HUDEP-2 (cell line): ENCODE measurements at regions not wholly inside any gene's neighbourhood (a gene's known extent, or its start where the extent isn't known, plus 50 kb on each side); places are given as distances from the start of the nearest gene placed in this dataset.

Experiments used
- DNase-seq, 76 experiments: peaks; one replicate each; lab custom pipeline; 2025; ENCODE audit not compliant: unreplicated experiment in 76 of 76; lab: John Stamatoyannopoulos, UW

DNA sequence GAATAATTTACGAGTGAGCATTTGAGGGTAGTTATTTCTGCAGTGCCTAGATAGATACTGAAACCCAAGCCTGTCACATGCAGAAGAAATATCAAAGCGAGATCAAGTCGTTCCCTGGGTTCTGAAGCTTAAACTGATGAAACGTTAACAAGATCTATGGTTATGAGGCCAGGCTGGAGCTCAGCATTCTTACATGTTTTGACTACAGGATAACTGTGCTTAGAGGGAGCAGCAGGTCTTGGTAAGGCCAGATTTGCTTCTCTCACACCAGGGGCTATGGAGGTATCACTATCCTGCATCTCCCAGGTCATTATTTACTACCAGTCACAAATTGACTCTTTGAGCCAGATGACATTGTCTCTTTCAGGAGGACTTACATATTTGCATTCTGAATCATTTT, 1401.4 kb upstream of the PRMT6 start:
- DNase-seq: no peak

DNA sequence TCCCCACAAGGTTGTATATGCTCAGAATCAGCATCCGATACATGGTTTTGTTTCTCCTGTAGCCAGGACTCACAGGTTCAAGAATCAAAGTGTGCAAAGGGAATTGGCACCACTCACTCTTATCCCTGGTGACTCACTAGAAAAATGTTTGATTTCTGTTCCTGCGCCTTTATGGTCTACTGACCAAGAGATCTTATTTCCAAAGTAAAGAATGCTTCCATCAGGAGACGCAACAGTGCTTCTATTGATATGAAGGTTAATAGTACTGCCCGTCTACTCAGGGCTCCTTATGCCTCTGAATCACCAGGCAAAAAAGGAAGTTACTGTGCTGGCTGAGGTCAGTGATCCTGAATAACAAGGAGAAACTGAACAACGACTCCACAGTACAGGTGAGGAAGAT, 1392.0 kb upstream of the PRMT6 start:
- no peak for DNase-seq

DNA sequence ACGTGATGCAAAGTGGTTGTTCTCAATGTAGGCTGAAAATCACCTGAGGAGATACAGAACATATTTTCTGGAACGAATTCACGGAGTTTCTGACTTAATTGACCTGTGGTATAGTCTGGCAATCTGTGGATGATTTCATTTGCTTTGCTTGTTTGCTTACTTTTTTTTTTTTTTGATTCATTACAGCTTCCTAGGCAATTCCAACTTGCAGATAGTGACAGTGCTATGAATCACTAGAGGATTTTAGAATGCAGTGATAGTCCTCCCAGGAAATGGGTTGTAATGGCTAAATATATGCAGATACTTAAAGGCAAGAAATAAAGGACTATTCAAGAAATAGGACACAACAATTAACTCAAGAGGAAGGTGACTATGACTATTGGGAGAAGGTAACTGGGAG, 1378.1 kb upstream of the PRMT6 start:
- DNase-seq: no peak

DNA sequence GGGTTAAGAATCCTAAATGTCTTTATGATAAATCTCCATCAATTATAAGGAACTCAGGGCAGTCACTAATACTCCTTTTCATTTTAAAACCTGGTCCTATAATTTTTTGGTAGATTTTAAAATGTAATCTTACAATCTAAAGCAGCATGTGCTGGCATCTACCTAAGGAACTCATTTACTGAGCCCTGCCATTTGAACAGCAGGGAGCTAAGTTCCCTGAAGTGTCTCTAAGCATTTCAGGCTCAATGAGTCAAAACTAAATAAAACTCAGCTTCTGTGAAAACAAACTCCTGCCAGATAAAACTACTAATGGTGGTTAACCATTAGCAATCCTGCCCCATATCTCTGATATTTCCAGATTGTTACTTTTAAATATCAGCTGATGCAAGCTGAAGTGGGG, 1371.8 kb upstream of the PRMT6 start:
- no peak for DNase-seq

DNA sequence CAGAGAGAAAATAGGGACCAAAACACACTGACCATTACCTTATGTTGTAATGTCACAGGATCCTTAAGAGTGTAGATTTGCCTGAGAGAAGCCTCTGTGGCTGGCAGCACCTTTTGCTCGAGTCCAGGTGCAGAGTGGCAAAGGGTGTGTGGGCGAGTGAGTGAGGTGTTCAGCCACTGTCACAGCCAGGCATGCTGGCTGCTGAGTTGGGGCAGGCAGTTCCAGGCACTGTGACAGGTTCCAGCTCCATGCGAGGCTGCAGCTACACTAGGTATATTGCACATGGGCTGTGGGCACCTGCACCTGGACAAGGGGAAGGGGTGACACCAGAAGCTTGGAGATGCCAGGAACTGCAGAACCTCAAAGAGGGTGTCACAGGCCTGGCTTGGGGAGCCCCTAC, 1370.4 kb upstream of the PRMT6 start:
- DNase-seq: no peak

DNA sequence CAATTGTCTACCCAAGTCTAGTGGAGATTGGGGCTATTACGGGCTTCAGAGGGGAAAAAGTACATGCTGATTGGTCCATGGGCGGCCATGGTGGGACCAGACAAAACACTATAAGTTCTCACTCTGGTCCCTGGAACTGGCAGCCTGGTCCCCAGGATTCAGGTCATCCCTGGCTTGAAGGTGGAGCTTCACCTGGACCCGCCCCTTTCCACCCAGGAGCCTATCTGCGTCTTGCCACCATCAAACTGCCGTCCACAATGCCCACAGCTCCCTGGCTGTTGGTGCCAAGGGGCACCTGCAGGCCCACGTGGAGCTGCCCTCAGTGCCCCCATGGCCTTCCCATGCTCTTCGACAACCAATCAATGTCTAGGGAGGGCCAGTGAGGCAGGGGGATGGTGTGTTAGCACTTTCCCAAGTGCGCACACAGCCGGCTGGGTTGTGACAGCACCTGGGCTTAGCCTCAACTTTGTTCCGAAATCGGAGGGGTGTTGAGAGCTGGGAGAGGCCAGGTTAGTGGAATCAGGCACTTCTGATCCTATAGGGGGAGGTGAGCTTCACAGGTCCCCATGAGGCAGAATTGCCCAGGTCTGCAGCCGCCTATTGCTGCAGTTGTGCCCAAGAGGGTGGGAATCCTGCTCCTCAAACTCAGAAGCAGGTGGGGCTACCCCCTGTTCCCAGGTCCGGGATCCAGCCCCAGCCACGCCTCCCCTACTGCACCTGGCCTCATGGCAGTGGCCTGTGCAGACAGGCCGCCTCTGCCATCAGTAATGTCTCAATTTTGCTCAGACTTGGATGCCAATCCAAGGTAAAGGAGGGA, 1369.4 kb upstream of the PRMT6 start:
- DNase-seq: no peak

DNA sequence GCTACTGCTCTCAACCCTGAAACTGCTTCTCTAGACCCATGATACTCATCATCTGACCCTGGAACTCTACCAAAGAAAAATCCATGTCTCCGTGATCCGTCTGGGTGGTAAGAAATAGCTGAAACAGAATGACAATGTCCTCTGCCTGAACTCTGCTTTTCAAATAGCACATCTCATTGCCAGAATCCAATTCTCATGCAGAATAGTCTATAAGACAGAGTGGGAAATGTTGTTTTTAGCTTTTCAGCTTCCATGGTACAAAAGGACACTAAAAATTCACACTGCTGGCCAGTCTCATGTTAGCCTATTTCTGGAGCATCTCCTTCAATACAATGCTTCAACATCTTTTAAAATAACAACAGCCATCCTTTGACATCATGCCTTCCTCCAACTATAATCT, 1355.8 kb upstream of the PRMT6 start:
- DNase-seq: no peak

DNA sequence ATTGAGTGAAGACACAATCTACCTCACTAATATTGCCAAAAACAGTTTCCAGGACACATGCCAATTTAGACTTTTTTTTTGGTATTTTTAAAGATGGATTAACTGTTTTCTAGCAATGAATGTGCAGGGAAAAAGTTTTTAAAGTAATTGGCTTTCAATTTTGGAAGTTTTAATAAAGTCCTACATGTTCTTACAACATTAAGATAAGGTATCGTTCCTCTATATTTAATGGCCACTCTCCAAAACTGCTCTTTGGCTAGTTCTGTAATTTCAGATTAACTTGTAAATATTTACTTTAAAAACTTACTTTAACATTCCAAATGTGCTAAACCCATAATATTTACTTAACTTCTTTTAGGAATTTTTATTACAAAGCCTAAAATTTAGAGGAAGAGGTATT, 1332.2 kb upstream of the PRMT6 start:
- no peak for DNase-seq

DNA sequence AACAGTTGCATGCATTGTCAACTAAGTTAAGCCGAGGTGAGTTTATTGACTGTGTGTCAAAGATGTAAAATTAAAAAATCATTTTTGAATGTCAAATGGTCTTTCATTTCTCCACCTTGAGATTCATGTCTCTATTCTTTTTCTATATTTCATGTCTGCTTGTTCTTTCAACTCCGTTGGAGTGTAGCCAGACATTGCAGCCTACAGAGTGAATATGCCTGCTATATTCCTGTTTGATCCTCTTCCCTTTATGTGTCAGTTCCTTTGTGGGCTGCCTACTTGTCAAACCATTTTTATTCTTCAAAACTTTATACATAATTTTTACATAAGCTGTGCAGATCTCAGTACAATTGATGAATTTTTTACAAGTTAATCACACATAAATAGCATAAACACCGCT, 1325.8 kb upstream of the PRMT6 start:
- DNase-seq: no peak

DNA sequence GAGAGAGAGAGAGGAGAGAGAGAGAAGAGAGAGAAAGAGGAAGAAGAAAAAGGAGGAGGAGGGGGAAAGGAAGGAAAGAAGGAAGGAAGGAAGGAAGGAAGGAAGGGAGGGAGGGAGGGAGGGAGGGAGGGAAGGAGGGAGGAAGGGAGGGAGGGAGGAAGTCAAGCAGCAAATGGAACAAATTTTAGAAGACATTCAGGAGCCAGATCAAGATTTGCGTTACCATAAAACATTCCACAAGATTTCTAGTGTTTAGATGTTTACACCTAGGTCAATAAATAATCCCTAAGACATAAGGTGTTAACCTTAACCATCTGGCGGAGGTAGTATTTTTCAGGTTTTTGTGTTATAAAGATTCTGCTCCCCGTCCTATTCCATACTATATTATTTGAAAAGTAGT, 1320.1 kb upstream of the PRMT6 start:
- no peak for DNase-seq

DNA sequence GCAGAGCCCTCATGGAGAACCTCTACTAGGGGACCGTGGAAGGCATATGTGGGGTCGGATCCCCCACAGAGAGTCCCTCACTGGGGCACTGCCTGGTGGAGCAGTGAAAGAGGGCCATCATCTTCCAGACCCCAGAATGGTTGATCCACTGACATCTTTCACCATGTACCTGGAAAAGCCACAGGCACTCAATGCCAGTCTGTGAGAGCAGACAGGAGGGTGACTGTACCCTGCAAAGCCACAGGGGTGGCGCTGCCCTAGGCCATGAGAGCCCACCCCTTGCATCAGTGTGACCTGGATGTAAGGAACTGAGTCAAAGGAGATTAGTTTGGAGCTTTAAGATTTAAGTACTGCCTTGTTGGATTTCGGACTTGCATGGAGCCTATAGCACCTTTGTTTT, 1276.7 kb upstream of the PRMT6 start:
- no peak for DNase-seq

DNA sequence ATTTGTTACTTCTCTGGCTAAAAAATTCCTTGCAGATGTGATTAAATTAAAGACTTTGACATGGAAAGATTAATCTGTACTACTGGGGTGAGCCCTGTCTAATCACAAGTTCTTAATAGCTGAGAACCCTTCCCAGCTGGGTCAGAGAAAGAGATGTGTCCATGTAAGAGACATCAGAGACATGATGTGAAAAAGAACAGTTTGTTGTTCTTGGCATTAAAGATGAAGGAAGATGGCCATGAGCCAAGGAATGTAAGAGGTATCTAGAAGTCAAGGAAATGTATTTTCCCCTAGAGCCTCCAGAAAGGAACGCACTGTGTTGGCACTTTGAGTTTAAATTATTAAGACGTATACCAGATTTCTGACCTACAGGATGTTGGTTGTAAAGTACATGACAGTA, 1271.5 kb upstream of the PRMT6 start:
- DNase-seq: no peak

DNA sequence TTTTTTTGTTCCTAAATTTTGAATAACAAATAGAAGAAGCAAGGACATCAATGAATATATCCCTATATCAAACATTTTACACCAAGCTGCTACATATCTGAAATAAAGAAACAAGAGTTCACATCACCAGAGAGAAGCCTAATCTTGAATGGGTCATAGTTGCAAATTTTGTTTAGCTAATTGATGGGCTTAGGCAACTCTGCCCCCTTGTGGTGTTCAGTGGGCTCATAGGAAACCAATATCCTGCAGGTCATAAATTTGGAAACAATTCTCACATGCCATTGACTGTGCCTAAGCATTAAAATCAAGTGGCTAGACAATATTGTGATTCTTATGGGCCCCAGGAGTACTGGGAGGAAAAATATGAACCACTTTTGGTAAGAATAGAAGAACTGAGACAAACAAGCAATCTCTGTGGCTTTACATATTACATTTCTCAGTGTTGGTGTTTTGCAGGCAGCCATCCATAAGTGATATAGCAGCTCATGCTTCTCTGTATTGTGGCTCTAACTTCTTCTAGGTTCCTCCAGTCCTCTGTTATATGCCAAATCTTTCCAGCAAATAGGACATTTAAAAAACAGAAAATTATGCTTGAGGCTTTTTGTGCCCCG, 1262.8 kb upstream of the PRMT6 start:
- peak in 10 of 76 experiments; percentile 2 to 70 (median 37) for DNase-seq

DNA sequence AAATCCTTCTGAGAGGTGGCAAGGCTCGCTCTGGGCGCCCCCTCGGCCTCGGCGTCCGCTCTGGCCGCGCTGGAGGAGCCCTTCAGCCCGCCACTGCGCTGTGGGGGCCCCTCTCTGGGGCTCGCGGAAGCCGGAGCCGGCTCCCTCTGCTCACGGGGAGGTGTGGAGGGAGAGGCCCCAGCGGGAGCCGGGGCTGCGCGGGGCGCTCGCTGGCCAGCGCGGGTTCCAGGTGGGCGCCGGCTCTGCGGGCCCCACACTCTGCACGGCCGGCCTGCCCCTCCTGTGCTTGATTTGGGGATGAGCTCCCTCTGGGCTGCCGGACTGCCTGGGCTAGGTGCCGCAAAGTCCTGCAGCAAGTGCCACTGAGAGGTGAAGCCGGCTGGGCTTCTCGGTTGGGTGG, 1260.7 kb upstream of the PRMT6 start:
- no peak for DNase-seq

DNA sequence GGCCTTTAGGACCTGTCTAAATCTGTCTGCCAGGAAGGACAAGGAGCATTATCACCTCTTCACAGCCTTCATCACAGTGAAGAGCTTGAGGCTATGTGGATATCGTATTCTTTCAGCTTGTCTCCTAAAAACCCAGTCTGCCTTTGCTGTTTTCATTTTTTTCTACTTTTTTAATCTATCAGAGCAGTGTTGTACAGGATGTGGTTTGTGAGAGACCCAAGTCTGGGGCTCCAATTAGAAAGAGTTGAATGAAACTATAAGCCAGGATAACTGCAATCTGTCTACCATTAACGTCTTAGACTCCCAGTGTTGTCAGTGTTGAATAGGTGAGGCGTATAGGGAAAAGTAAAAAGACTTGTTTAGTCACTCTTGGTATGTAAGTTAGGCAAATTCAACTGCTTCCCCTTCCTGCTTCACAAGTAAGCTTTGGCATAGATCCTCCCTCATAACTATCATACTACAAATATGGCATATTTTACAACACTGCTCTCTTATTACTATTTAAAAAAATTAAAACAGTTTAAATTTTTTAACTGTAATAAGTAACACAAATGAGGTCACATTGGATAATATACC, 1225.8 kb upstream of the PRMT6 start:
- DNase-seq: peak in 7 of 76 experiments; percentile 0 to 31 (median 21)

DNA sequence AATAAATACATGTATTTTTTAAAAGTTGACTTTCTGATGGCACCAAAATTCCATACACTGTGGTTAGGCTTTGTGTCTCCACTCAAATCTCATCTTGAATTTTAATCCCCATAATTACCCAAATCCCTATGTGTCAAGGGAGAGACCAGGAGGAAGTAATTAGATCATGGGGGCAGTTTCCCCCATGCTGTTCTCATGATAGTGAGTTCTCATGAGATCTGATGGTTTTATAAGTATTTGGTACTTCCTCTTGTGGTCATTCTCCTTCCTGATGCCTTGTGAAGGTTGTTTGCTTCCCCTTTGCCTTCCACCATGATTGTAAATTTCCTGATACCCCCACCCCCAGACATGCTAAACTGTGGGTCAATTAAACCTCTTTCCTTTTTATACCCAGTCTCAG, 1218.4 kb upstream of the PRMT6 start:
- DNase-seq: no peak

DNA sequence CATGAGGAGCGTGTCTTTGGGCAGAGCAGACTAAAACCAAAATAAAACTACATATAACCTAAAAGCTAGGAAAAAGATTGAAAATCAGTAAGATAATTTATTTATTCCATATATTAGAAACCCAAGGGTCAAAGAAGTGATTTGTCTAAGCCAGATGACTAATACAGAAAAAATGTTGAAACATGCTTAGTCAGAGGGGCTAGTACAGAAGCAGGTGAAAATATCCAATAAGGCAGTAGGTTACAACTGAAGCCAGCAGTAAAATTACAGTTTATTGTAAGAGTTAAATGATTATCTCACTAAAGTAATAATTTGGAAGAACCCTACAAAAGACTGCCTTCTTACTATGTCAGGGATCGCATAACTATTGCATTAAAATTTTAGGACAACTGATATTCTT, 1190.9 kb upstream of the PRMT6 start:
- DNase-seq: no peak

DNA sequence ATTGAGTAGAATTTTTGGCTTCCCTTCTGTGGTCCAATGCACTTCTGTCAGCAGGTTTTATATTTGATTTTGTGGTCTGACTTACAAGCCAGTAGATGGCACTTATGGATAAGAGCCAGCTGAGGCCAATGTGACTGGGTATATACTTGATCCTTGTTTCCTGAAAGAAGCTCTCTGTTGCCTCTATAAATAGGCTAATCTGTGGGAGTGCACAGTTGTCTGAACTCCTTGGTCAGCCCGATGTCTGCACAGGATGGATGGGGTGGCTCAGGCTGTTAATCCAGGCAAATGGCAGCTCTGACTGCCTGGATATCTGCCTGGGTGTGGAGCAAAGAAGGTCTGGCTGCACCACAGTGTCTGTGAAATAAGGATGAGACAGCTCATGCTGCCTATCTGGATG, 1183.7 kb upstream of the PRMT6 start:
- no peak for DNase-seq

DNA sequence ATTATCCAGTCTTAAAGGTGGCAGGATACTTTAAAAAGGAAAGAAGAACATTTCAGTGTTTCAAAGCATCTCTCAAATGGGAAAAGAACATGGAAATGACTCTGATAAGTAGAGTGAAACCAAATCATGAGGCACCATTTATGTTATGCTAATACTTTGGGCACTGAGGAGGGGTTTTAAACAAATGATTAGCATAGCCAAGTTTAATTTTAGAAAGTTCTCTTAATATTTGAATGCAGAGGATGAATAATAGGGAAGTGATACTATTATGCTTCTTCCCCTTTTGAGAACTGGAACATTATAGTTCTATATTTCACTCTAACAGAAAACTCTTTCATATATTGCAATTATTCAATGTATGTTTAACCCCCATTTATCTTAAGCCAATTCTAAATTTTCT, 1181.9 kb upstream of the PRMT6 start:
- no peak for DNase-seq

DNA sequence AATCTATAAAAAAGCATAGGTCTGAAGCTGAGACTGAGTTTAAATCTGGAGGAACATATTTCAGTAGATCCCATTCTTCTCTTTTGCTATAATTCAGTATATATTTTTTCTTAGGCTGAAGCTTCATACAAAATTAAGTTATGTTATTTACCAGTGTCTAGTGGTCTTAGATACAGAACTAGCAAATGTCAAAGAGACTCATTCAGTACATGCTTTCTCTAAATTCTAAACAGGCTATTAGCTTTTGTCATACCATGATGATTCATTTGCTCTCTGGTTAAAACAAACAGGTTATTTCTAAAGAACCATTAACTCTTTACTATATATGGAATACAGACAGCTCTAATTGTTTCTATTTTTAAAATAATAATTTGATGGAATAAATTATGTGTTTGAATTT, 1170.2 kb upstream of the PRMT6 start:
- no peak for DNase-seq

DNA sequence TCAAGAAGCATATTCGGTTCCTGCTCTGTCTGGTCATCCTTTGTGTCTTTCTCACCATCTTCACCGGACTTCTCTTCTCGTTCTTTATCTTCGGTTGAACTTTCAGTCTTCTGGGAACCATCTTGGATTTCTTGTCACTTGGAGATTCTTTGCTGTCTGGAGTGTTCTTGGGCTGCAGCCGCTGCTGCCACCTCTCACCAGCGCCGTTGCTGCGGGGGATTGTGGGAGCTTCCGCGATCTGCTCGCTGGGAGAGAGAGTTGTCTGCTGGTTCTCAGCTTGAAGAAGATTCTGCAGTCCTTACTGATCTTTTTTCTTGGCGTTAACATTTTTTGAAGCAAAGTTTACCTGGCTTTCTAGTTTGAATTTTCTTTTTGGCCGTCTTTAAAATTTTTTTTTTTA, 1165.2 kb upstream of the PRMT6 start:
- no peak for DNase-seq

DNA sequence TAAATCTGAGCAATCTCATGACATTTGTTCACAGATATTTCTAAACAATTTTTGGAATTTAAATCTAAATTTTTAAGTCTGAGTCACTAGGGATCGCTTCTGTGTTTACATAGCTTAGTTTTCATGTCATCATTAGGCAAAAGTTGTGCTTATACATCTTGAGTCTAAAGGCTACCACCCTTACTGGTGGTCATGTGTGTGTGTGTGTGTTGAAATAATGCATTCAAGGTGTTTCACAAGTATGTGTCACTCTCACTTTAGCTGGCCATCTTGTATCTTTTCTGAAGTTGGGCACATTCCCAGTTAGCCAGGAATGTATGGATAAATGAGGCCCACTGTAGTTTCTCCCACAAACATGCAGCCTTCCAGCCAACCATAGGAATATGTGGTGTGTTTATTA, 1162.5 kb upstream of the PRMT6 start:
- no peak for DNase-seq
